ENCODE measurements at regions not wholly inside any gene's neighbourhood (a gene's known extent, or its start where the extent isn't known, plus 50 kb on each side); places are given as distances from the start of the nearest gene placed in this dataset.

GRCh38 chr3:117618462-117618861 is 908.9 kb downstream of the TUSC7 start (continued):
- TF ChIP-seq USF2 (IDR thresholded peaks at IDR 0.05; ENCODE audit: borderline replicate concordance, low read depth, low read length) (no peak), MAX (IDR thresholded peaks at IDR 0.05; ENCODE audit: low read depth) (no peak)

GRCh38 chr3:117619805-117620204 is 910.2 kb downstream of the TUSC7 start:
- Histone ChIP-seq H3K27ac (ENCODE audit: low read depth in 2 of 2, low read length in 1 of 2) (no peak overlapping the region), H3F3A (replicated peaks; ENCODE audit: insufficient read depth) (peaks cover 16% of the 10 kb centered on the region), H3K27me3 (ENCODE audit: insufficient read depth) (no peaks in the 10 kb centered on the region), H2AFZ (ENCODE audit: low read depth) (no peak overlapping the region), H3K79me2 (ENCODE audit: insufficient read depth) (no peaks in the 10 kb centered on the region), H3K36me3 (replicated peaks in 1 of 2; ENCODE audit: control insufficient read depth in 1 of 2, insufficient read depth in 2 of 2, low read length in 1 of 2) (no peaks in the 10 kb centered on the region), H3K9me2 (no peaks in the 10 kb centered on the region), H3K9me3 (no peaks in the 10 kb centered on the region), H3K9ac (no peak overlapping the region), H3K4me2 (no peak overlapping the region), H4K20me1 (ENCODE audit: insufficient read depth) (no peaks in the 10 kb centered on the region), H3K4me3 (ENCODE audit: low read depth in 2 of 2, low read length in 1 of 2) (no peak overlapping the region), H3K4me1 (ENCODE audit: control insufficient read depth in 1 of 2, insufficient read depth in 2 of 2, low read depth in 1 of 2, low read length in 1 of 2) (peaks cover 0 to 2% of the 10 kb centered on the region in 2 experiments; a peak in 3 of 4 replicates)
- WGBS (ENCODE audit: low lambda C conversion rate): 36% methylated on average over 1 of the region's 1 CpG
- POLR2A ChIA-PET: no interaction called here
- TF ChIP-seq GABPA (IDR thresholded peaks at IDR 0.05; ENCODE audit: low read depth) (no peak), ZBTB33 (IDR thresholded peaks at IDR 0.05; ENCODE audit: borderline replicate concordance, low read depth) (no peak), PBX3 (IDR thresholded peaks at IDR 0.05) (no peak), TAF1 (IDR thresholded peaks at IDR 0.05; ENCODE audit: borderline replicate concordance, low read depth, low read length) (no peak), ELF1 (IDR thresholded peaks at IDR 0.05) (no peak), FOXJ3 (CRISPR knock-in tag; IDR thresholded peaks at IDR 0.05) (no peak), TEAD4 (IDR thresholded peaks at IDR 0.05; ENCODE audit: borderline replicate concordance, insufficient read depth) (no peak), USF1 (IDR thresholded peaks at IDR 0.05; ENCODE audit: borderline replicate concordance, low read depth) (no peak), FOSL2 (IDR thresholded peaks at IDR 0.05; ENCODE audit: borderline replicate concordance, low read depth) (no peak), FOXM1 (IDR thresholded peaks at IDR 0.05; ENCODE audit: low read depth) (no peak), CHD2 (IDR thresholded peaks at IDR 0.05; ENCODE audit: low read length, partially characterized antibody) (no peak), SIN3A (IDR thresholded peaks at IDR 0.05; ENCODE audit: borderline replicate concordance, low read depth, low read length) (no peak), TCF12 (IDR thresholded peaks at IDR 0.05) (no peak), POLR2AphosphoS5 (IDR thresholded peaks at IDR 0.05; ENCODE audit: low read depth, low read length) (no peak)
- no peak for DNase-seq
- CTCF ChIA-PET: interaction anchor here (1.0 to 1.5 kb wide), 2 partner anchors 12 to 85 kb away, joined by 3 read pairs; no protein-coding TSS in a partner anchor
